H1 (cell line): ENCODE measurements at regions not wholly inside any gene's neighbourhood (a gene's known extent, or its start where the extent isn't known, plus 50 kb on each side); places are given as distances from the start of the nearest gene placed in this dataset.

Experiments used
- CTCF ChIA-PET: fragments of 300-600 bp; sonication (Branson Sonifier 250); formaldehyde crosslinking; loops from one replicate; lab custom pipeline; 2021; ENCODE audit not compliant: partially characterized antibody; lab: Charles Lee
- POLR2A ChIA-PET: fragments of 300-600 bp; sonication (Branson Sonifier 250); formaldehyde crosslinking; loops from one replicate; lab custom pipeline; 2021; ENCODE audit warnings: inconsistent platforms; ENCODE audit not compliant: partially characterized antibody; lab: Charles Lee
- DNase-seq, 2 experiments: peaks; one replicate each; pipeline versions ENCODE4 v3.0.0 to v3.0.0-alpha.2; 2010 to 2022; ENCODE audit warnings: low spot score in 2 of 2, low read depth in 1 of 2, mixed read lengths in 1 of 2
- FAIRE-seq: peaks from 2 replicates; lab custom pipeline; 2011; peaks lifted over from hg19 to GRCh38; lab: Jason Lieb, UNC
- H2AFZ ChIP-seq: 2 replicates; pipeline ENCODE4 v1.8.1; 2012; ENCODE audit warnings: low read length, inconsistent platforms
- H2AK5ac ChIP-seq: 2 replicates; pipeline ENCODE4 v1.6.1; 2013; ENCODE audit warnings: low read depth, low read length
- H2BK120ac ChIP-seq: replicated peaks from 2 replicates; pipeline ENCODE3; 2013; ENCODE audit warnings: low read depth, low read length, inconsistent platforms
- H2BK12ac ChIP-seq: 2 replicates; pipeline ENCODE4 v1.6.1; 2013; ENCODE audit warnings: low read depth, low read length
- H2BK15ac ChIP-seq: 2 replicates; pipeline ENCODE4 v1.6.1; 2013; ENCODE audit warnings: low read length
- H2BK20ac ChIP-seq: 2 replicates; pipeline ENCODE4 v1.6.1; 2013; ENCODE audit warnings: low read length
- H2BK5ac ChIP-seq: 2 replicates; pipeline ENCODE4 v1.6.1; 2013; ENCODE audit warnings: low read depth, low read length
- H3K14ac ChIP-seq: 2 replicates; pipeline ENCODE4 v1.6.1; 2013; ENCODE audit warnings: inconsistent platforms; ENCODE audit not compliant: insufficient read length
- H3K18ac ChIP-seq: 2 replicates; pipeline ENCODE4 v1.6.1; 2013; ENCODE audit warnings: low read length; ENCODE audit errors: extremely low read depth
- H3K23ac ChIP-seq: 2 replicates; pipeline ENCODE4 v1.6.1; 2013; ENCODE audit warnings: inconsistent platforms; ENCODE audit not compliant: insufficient read length
- H3K23me2 ChIP-seq: 2 replicates; pipeline ENCODE4 v1.6.1; 2013; ENCODE audit warnings: low read depth, low read length
- H3K27ac ChIP-seq: 2 replicates; pipeline ENCODE4 v1.6.1; 2011; ENCODE audit warnings: low read depth, low read length, inconsistent platforms
- H3K27me3 ChIP-seq, 4 experiments: replicated peaks in 1 of 4; 1 replicate in 1 of 4; 2 replicates in 3 of 4; pipeline versions ENCODE4 v1.6.1 to v1.8.1; 2011 to 2013; ENCODE audit warnings: low read length in 3 of 4, mild to moderate bottlenecking in 3 of 4, inconsistent platforms in 2 of 4, mixed read lengths in 2 of 4, moderate library complexity in 1 of 4; ENCODE audit not compliant: control insufficient read depth in 3 of 4, insufficient read depth in 3 of 4; ENCODE audit errors: extremely low read depth in 1 of 4
- H3K36me3 ChIP-seq, 4 experiments: 2 replicates each; pipeline versions ENCODE4 v1.6.1 to v1.8.1; 2011 to 2013; ENCODE audit warnings: mild to moderate bottlenecking in 4 of 4, low read length in 3 of 4, moderate library complexity in 2 of 4, control low read depth in 1 of 4, inconsistent platforms in 1 of 4; ENCODE audit not compliant: insufficient read depth in 4 of 4, control insufficient read depth in 2 of 4
- H3K4ac ChIP-seq: replicated peaks from 2 replicates; pipeline ENCODE3; 2013; ENCODE audit warnings: low read length, low read depth, mixed read lengths, inconsistent platforms; ENCODE audit not compliant: insufficient read length
- H3K4me1 ChIP-seq, 4 experiments: replicated peaks in 1 of 4; 1 replicate in 1 of 4; 2 replicates in 3 of 4; pipeline versions ENCODE4 v1.6.1 to v1.8.1; 2011 to 2013; ENCODE audit warnings: low read length in 3 of 4, inconsistent platforms in 2 of 4, mixed read lengths in 1 of 4; ENCODE audit not compliant: insufficient read depth in 4 of 4, control insufficient read depth in 3 of 4
- H3K4me2 ChIP-seq, 2 experiments: 2 replicates each; pipeline versions ENCODE4 v1.6.1 to v1.8.1; 2011 to 2013; ENCODE audit warnings: low read depth in 2 of 2, low read length in 2 of 2, control low read depth in 1 of 2, inconsistent platforms in 1 of 2, mild to moderate bottlenecking in 1 of 2; ENCODE audit not compliant: insufficient read depth in 1 of 2
- H3K4me3 ChIP-seq, 4 experiments: fragments of 200-600, 300-600 bp in 1 of 4; sonication (generic), shearing (Covaris generic), sonication (Bioruptor Twin) in 1 of 4; 2 replicates each; pipeline versions ENCODE4 v1.5.1 to v1.8.1; 2011 to 2016; ENCODE audit warnings: low read length in 4 of 4, low read depth in 3 of 4, control low read depth in 2 of 4, inconsistent platforms in 2 of 4, mild to moderate bottlenecking in 2 of 4, mixed read lengths in 1 of 4, moderate library complexity in 1 of 4; ENCODE audit not compliant: insufficient read depth in 2 of 4; ENCODE audit errors: extremely low read depth in 1 of 4
- H3K56ac ChIP-seq: replicated peaks from 2 replicates; pipeline ENCODE3; 2013; ENCODE audit warnings: low read depth, mild to moderate bottlenecking, mixed read lengths, low read length, inconsistent platforms; ENCODE audit not compliant: insufficient read length
- H3K79me1 ChIP-seq: 2 replicates; pipeline ENCODE4 v1.6.1; 2013; ENCODE audit warnings: low read depth, low read length, control low read depth
- H3K79me2 ChIP-seq, 2 experiments: 2 replicates each; pipeline versions ENCODE4 v1.6.1 to v1.8.1; 2012 to 2013; ENCODE audit warnings: low read length in 2 of 2, mild to moderate bottlenecking in 2 of 2, inconsistent platforms in 1 of 2; ENCODE audit not compliant: insufficient read depth in 2 of 2, control insufficient read depth in 1 of 2
- H3K9ac ChIP-seq, 4 experiments: replicated peaks in 1 of 4; 1 replicate in 1 of 4; 2 replicates in 3 of 4; pipeline versions ENCODE4 v1.6.1 to v1.8.1; 2011 to 2013; ENCODE audit warnings: low read depth in 3 of 4, low read length in 3 of 4, control low read depth in 2 of 4, mild to moderate bottlenecking in 2 of 4, moderate library complexity in 2 of 4, inconsistent platforms in 1 of 4; ENCODE audit errors: extremely low read depth in 1 of 4
- H3K9me3 ChIP-seq, 2 experiments: 2 replicates each; pipeline versions ENCODE4 v1.6.1 to v1.8.1; 2012 to 2013; ENCODE audit warnings: mild to moderate bottlenecking in 2 of 2, moderate library complexity in 2 of 2, control low read depth in 1 of 2, inconsistent platforms in 1 of 2, low read depth in 1 of 2, low read length in 1 of 2, mixed read lengths in 1 of 2; ENCODE audit not compliant: insufficient read depth in 2 of 2
- H4K20me1 ChIP-seq, 2 experiments: replicated peaks in 1 of 2; 2 replicates each; pipeline versions ENCODE3 to v1.8.1; 2011 to 2013; ENCODE audit warnings: inconsistent platforms in 2 of 2, low read length in 2 of 2, mild to moderate bottlenecking in 1 of 2; ENCODE audit not compliant: insufficient read depth in 2 of 2, control insufficient read depth in 1 of 2
- H4K5ac ChIP-seq: 2 replicates; pipeline ENCODE4 v1.6.1; 2013; ENCODE audit warnings: low read length, low read depth, mixed read lengths, inconsistent platforms; ENCODE audit not compliant: insufficient read length
- H4K8ac ChIP-seq: 2 replicates; pipeline ENCODE4 v1.8.0; 2013; ENCODE audit warnings: mild to moderate bottlenecking, moderate library complexity, low read length, inconsistent platforms; ENCODE audit not compliant: insufficient read depth; ENCODE audit errors: extremely low read depth
- H4K91ac ChIP-seq: replicated peaks from 2 replicates; pipeline ENCODE3; 2013; ENCODE audit warnings: low read length, mixed read lengths, inconsistent platforms; ENCODE audit not compliant: insufficient read length
- BACH1 ChIP-seq: IDR thresholded peaks from 2 replicates; pipeline ENCODE4 v1.6.1; 2012; ENCODE audit warnings: low read length, improper control_type of control experiment
- CBX5 ChIP-seq: fragments of 300-800, 300-1000 bp; sonication (generic); IDR thresholded peaks from 2 replicates; pipeline ENCODE4 v1.7.1; 2016; ENCODE audit warnings: antibody characterized with exemption, low read length, low read depth
- CTBP2 ChIP-seq: IDR thresholded peaks from 2 replicates; pipeline ENCODE4 v1.7.0; 2011; ENCODE audit warnings: borderline replicate concordance, mild to moderate bottlenecking, moderate library complexity, mixed read lengths, low read length; ENCODE audit not compliant: insufficient read depth, insufficient read length
- E2F6 ChIP-seq: IDR thresholded peaks from 2 replicates; pipeline ENCODE4 v1.6.1; 2012; ENCODE audit warnings: inconsistent platforms
- EP300 ChIP-seq, 2 experiments: IDR thresholded peaks; 1 replicate in 1 of 2; 2 replicates in 1 of 2; pipeline ENCODE4 v1.6.1; 2011 to 2012; ENCODE audit warnings: low read depth in 2 of 2, low read length in 2 of 2, mild to moderate bottlenecking in 2 of 2, borderline replicate concordance in 1 of 2, inconsistent platforms in 1 of 2, moderate library complexity in 1 of 2
- EZH2 ChIP-seq: fragments of 200-600 bp; sonication (generic); IDR thresholded peaks from 2 replicates; pipeline ENCODE4 v1.7.1; 2012; ENCODE audit warnings: low read depth, mild to moderate bottlenecking, moderate library complexity, low read length, inconsistent platforms; ENCODE audit not compliant: severe bottlenecking
- GTF2F1 ChIP-seq: IDR thresholded peaks from 2 replicates; pipeline ENCODE4 v1.6.1; 2012; ENCODE audit warnings: low read depth, low read length, improper control_type of control experiment, borderline replicate concordance
- POLR2AphosphoS5 ChIP-seq: IDR thresholded peaks from 2 replicates; pipeline ENCODE4 v1.6.1; 2011; ENCODE audit warnings: low read depth, low read length
- RFX5 ChIP-seq: IDR thresholded peaks from 2 replicates; pipeline ENCODE4 v1.6.1; 2011; ENCODE audit warnings: low read depth, low read length, improper control_type of control experiment, borderline replicate concordance
- SAP30 ChIP-seq: fragments of 300-600 bp; sonication (generic); IDR thresholded peaks from 2 replicates; pipeline ENCODE4 v1.7.1; 2012; ENCODE audit warnings: low read length, moderate library complexity, mild to moderate bottlenecking, inconsistent platforms; ENCODE audit not compliant: insufficient read depth, insufficient replicate concordance
- SP4 ChIP-seq: IDR thresholded peaks from 2 replicates; pipeline ENCODE4 v1.6.1; 2012; ENCODE audit warnings: low read length, inconsistent platforms
- SRF ChIP-seq: IDR thresholded peaks from 2 replicates; pipeline ENCODE4 v1.6.1; 2011; ENCODE audit warnings: mild to moderate bottlenecking, low read depth, low read length, moderate library complexity
- SUZ12 ChIP-seq: fragments of 200-600 bp; sonication (generic); IDR thresholded peaks from 2 replicates; pipeline ENCODE4 v1.6.1; 2012; ENCODE audit warnings: mild to moderate bottlenecking, inconsistent platforms, low read length, moderate library complexity, mixed read lengths
- TCF12 ChIP-seq: IDR thresholded peaks from 2 replicates; pipeline ENCODE4 v1.6.1; 2011; ENCODE audit warnings: low read depth, mild to moderate bottlenecking, low read length
- WGBS, 2 experiments: shearing (Covaris generic) in 1 of 2; methylation state at CpG; one replicate each; pipeline versions ENCODE4 v1.1.6 to v1.1.7; 2013 to 2015; ENCODE audit warnings: low lambda C conversion rate in 2 of 2, mixed read lengths in 2 of 2, inconsistent platforms in 1 of 2, low coverage in 1 of 2, missing lambda C conversion rate in 1 of 2; ENCODE audit not compliant: insufficient replicate concordance in 2 of 2, insufficient coverage in 1 of 2, insufficient read length in 1 of 2; ENCODE audit errors: extremely low coverage in 1 of 2, missing lambda C conversion rate in 1 of 2; 5-methylcytosine and 5-hydroxymethylcytosine counted together

- FAIRE-seq, result no peak
- no peak overlapping the region for H2BK20ac ChIP-seq
- H3K4me2 ChIP-seq, result no peak overlapping the region
- H4K91ac ChIP-seq, result no peak overlapping the region
- H3K23ac ChIP-seq, result no peak overlapping the region
- no peak for DNase-seq
- H2BK120ac ChIP-seq, result no peak overlapping the region
- H2BK15ac ChIP-seq, result no peak overlapping the region
- ChIA-PET POLR2A (no interaction called here), CTCF (interaction anchor here (2.1 kb wide), 1 partner anchor 13 kb away, joined by 5 read pairs; no protein-coding TSS in a partner anchor)
- no peak overlapping the region for H3K27ac ChIP-seq
- no peak overlapping the region for H2AK5ac ChIP-seq
- no peak overlapping the region for H3K9ac ChIP-seq
- no peak overlapping the region for H3K4me3 ChIP-seq
- no peak overlapping the region for H4K8ac ChIP-seq
- H3K9me3 ChIP-seq, result no peaks in the 10 kb centered on the region
- no peak overlapping the region for H4K5ac ChIP-seq
- no peaks in the 10 kb centered on the region for H3K79me2 ChIP-seq
- H4K20me1 ChIP-seq, result no peaks in the 10 kb centered on the region
- no peak overlapping the region for H3K14ac ChIP-seq
- no peak overlapping the region for H2BK12ac ChIP-seq
- no peak for TF ChIP-seq SAP30
- no peak for TF ChIP-seq SUZ12
- TF ChIP-seq E2F6, result no peak
- no peak for TF ChIP-seq CTBP2
- TF ChIP-seq SRF, result no peak
- TF ChIP-seq BACH1, result no peak
- no peak for TF ChIP-seq EZH2
- TF ChIP-seq RFX5, result no peak
- TF ChIP-seq EP300 (IDR thresholded peaks at IDR 0.05; ENCODE audit: borderline replicate concordance in 1 of 2, low read depth in 2 of 2, low read length in 2 of 2), result no peak
- TF ChIP-seq GTF2F1, result no peak
- TF ChIP-seq TCF12, result no peak
- TF ChIP-seq POLR2AphosphoS5, result no peak
- no peak for TF ChIP-seq SP4
- no peak for TF ChIP-seq CBX5
- no peak overlapping the region for H3K4ac ChIP-seq
- 97% methylated on average over 5 of the region's 5 CpGs; no CpG with 5 or more reads in 1 of the 2 experiments for WGBS, 2 experiments
- H3K18ac ChIP-seq, result no peak overlapping the region
- peaks cover 0 to 2% (median 0%) of the 10 kb centered on the region in 4 experiments; a peak in 2 of 7 replicates for H3K4me1 ChIP-seq
- no peak overlapping the region for H2BK5ac ChIP-seq
- H2AFZ ChIP-seq, result no peak overlapping the region
- H3K36me3 ChIP-seq, result no peaks in the 10 kb centered on the region; a peak in 1 of 8 replicates
- H3K27me3 ChIP-seq, result no peaks in the 10 kb centered on the region
- H3K79me1 ChIP-seq, result no peaks in the 10 kb centered on the region
- no peaks in the 10 kb centered on the region for H3K23me2 ChIP-seq
- no peak overlapping the region for H3K56ac ChIP-seq
These were observed 103.2 kb upstream of the PDE5A start for GRCh38 chr4:119731778-119732177.
